Hypothalamus (tissue), 51 donors: ENCODE measurements at regions not wholly inside any gene's neighbourhood (a gene's known extent, or its start where the extent isn't known, plus 50 kb on each side); places are given as distances from the start of the nearest gene placed in this dataset.
"Not testable (repeated sequence)": the region's sequence is repeated elsewhere in the genome, so short reads cannot be mapped to it uniquely, and the experiment has no call there.

Source experiments
- DNase-seq, 51 donors: peaks; one replicate each; lab custom pipeline; 2025; lab: John Stamatoyannopoulos, UW

GRCh38 chr2:143939626-143940330 lies 580.1 kb downstream of the ZEB2 start:
- DNase-seq: no peak

GRCh38 chr2:143937723-143938350 lies 582.1 kb downstream of the ZEB2 start:
- peak in 10 of 51 donors; percentile 1 to 52 (median 12) for DNase-seq

GRCh38 chr2:143936848-143937722 lies 582.8 kb downstream of the ZEB2 start:
- DNase-seq: peak in 35 of 51 donors; percentile 5 to 84 (median 31)

- no peak for DNase-seq
Measured at GRCh38 chr2:143936538-143936847, 583.4 kb downstream of the ZEB2 start.

- no peak for DNase-seq
Measured at GRCh38 chr2:143935482-143935752, 584.5 kb downstream of the ZEB2 start.

- no peak for DNase-seq
Measured at GRCh38 chr2:143934626-143935481, 585.1 kb downstream of the ZEB2 start.

- no peak for DNase-seq
Measured at GRCh38 chr2:143933946-143934569, 585.9 kb downstream of the ZEB2 start.

GRCh38 chr2:143930891-143931290 lies 589.0 kb downstream of the ZEB2 start:
- no peak for DNase-seq

- DNase-seq: no peak
Measured at GRCh38 chr2:143928613-143929012, 591.3 kb downstream of the ZEB2 start.

GRCh38 chr2:143928184-143928583 lies 591.7 kb downstream of the ZEB2 start:
- DNase-seq: no peak

GRCh38 chr2:143926736-143927135 lies 593.2 kb downstream of the ZEB2 start:
- no peak for DNase-seq

- DNase-seq: not testable (repeated sequence)
Measured at GRCh38 chr2:143922261-143922830, 597.6 kb downstream of the ZEB2 start.

GRCh38 chr2:143918465-143918989 lies 601.4 kb downstream of the ZEB2 start:
- no peak for DNase-seq

- no peak for DNase-seq
Measured at GRCh38 chr2:143916781-143917180, 603.1 kb downstream of the ZEB2 start.

- DNase-seq: no peak
Measured at GRCh38 chr2:143909577-143910353, 610.2 kb downstream of the ZEB2 start.

- DNase-seq: no peak
Measured at GRCh38 chr2:143908843-143909242, 611.1 kb downstream of the ZEB2 start.

- no peak for DNase-seq
Measured at GRCh38 chr2:143907801-143908200, 612.1 kb downstream of the ZEB2 start.

GRCh38 chr2:143906850-143907249 lies 613.1 kb downstream of the ZEB2 start:
- DNase-seq: no peak

GRCh38 chr2:143905587-143905986 lies 614.3 kb downstream of the ZEB2 start:
- DNase-seq: no peak
